Stimulated activated CD4-positive, alpha-beta T cell treated with anti-CD3 and anti-CD28 coated beads, Interleukin-4, amount 100 ng/mL, for 1 hour (primary cell): ENCODE measurements at regions not wholly inside any gene's neighbourhood (a gene's known extent, or its start where the extent isn't known, plus 50 kb on each side); places are given as distances from the start of the nearest gene placed in this dataset.
A peak's percentile ranks its signal among the peaks of the same experiment; 100 is the strongest.

Source experiments
- DNase-seq: peaks from one replicate; pipeline ENCODE4 v3.0.0-alpha.2; 2020

- no peak for DNase-seq
Observed at GRCh38 chr9:27673641-27674040, 100.4 kb upstream of the C9orf72 start.

DNA sequence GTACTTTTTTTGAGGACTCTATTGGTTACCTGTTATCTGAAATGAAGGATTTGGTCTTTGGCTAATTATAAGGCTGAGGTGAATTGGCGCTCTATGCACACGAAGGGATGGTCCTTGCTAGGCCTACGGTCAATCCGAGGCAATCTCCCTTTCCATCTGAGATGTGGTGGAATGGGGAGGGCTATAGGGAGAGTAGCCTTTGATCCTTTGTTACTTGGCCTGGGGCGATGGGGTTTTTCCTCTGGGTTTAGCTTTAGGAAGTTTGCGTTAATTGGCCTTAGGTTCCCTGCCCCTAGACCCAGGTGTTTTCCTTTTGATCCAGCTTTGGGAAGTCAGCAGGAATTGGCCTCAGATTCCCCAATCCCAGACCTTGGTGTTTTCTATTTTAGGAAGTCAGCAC lies 102.1 kb upstream of the C9orf72 start:
- DNase-seq, result no peak

DNA sequence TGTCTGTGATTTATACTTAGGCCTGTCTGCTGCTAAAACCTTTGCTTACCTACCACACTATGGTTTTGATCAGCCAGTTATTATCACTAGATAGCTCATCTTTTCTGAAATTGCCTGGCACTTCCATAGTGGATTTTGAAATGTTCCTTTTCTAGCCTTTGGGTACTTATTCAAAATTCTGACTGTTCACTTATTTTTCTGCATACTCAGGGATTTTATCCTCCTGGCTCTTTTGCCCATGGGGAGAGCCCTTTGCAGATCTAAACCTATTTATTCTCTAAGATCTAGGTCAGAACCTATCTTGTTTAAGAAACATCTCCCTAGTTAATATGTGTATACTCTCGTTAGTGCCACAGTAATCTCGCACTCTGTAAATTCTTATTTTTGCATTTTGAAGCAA lies 103.5 kb upstream of the C9orf72 start:
- DNase-seq, result no peak

DNA sequence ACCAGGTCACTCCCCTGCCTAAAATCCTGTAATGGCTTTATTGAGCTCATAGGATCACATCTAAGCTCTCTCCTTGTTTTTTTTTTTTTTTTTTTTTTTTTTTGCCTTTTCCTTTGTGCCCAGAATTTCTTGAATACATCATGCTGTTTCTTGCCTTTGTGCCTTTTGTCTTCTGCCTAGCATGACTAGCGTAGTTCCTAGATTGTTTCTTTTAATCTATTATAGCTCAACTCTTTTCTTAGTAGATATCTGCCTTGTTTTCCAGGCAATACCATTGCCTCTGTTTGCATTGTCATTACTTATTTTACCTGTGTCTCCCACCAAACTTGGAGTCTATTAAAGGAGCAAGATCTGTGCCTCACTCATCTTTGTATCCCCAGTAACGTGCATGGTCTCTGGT lies 106.1 kb upstream of the C9orf72 start:
- no peak for DNase-seq

GRCh38 chr9:27683181-27683580 lies 109.9 kb upstream of the C9orf72 start:
- no peak for DNase-seq

DNA sequence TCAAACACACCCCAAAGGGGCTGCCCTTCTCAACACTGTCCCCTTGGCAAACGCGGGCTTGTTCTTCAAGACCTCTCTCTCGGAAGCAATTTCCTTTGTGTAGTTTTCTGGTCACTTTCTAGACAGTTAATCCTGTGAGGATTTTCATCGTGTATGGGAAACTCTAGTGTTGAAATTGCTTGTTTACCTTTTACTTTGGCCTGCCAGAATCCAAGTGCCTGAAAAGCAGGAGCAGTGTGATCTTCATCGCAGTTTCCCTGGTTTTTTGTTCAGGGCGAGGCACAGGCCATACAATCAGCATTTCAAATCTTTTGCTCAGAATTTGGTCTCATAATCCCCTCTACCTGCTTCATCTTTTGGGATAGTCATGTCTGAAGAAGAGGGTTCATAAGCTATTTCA lies 115.7 kb upstream of the C9orf72 start:
- no peak for DNase-seq

GRCh38 chr9:27690816-27691215 lies 117.5 kb upstream of the C9orf72 start:
- peak; percentile 4 for DNase-seq

DNA sequence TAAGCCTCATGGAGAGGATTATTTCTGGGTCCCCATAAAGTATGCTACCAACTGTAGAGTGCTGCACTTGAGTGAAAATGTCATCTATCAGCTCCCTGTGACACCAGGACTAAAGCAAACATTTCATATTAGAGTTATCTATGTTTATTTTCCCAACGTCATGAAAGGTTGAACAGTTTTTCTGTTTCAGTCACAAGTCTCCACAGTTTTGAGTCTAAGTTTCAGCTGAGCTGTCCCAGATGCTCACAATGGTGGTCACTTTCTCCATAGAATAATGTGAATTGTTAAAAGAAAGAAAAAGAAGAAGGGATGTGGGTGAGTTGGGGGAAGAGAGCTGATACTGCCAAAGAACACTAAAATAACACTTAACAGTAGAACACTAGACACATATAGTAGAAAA lies 126.3 kb upstream of the C9orf72 start:
- no peak for DNase-seq

- no peak for DNase-seq
Observed at GRCh38 chr9:27701016-27701415, 127.7 kb upstream of the C9orf72 start.

GRCh38 chr9:27701587-27701986 lies 128.3 kb upstream of the C9orf72 start:
- DNase-seq, result no peak

DNA sequence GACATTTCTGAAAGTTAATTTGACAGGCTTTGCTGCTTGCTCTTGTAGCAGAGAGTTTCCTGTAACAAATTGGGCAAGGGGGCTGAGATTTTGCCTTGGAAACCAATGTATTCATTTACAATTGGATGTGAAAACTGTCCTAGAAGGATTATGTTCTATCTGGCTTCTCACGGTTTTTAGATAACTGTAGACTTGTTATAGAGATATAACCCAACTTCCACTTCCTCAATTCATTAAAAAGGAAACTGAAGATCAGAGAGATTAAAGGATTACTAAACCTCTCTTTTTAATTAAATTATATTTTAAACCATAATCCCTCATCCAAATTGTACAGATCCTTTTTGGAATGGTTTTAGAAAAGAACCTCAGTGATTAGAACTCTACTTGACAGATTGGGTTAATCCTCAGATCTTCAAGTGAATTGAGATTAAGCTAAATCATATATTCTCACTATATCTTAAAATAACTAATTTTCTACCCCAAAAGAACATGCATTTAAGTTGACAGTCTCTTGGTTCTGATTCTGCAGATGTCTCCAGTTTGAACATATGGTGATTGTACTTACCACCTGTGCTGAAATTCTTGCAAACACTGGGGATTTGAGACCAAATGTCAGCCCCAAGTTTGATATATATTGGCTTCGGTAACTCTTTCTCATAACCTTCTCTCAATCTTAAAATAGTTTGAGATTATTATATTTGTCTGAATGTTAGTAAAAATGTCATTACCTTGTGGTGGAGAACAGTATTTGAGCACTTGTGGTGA lies 130.1 kb upstream of the C9orf72 start:
- no peak for DNase-seq

DNA sequence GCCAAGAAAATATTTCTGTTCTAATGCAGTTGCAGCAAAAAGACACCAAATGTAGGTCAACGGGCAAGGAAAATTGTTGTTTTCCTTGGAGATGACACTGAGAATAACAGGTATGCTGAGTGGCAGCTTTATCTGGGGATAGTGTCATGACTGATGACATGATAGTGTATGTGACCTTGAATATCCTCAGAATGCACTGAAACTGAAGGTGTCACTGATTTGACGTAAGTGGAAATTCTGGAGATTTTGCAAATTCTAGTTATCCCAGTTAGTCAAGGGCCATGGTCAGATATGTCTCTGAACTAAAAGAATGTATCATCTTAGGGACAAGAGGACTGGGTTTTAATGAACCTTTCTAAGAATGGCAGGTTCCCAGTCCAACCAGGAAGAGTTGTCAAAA lies 138.0 kb upstream of the C9orf72 start:
- DNase-seq, result no peak

GRCh38 chr9:27712806-27713205 lies 139.5 kb upstream of the C9orf72 start:
- no peak for DNase-seq

DNA sequence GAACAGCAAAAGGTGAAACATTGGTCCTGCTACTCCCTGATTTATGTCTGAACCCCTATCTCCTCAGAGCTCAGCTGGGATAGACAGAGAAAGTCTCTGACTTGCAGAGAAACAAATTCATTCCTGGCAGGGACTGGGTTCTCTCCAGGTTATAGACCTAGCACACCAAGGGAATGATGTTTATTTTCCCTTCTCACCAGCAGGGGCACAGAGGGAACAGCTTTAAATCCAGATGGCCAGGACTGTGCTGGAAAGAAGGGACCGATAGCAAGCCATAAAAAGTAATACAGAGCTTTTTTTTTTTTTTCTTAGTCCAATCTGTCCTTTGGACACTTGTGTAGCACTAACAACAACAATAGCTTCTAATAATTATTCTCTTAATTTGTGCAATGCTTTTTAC lies 141.1 kb upstream of the C9orf72 start:
- no peak for DNase-seq

GRCh38 chr9:27715651-27716050 lies 142.4 kb upstream of the C9orf72 start:
- no peak for DNase-seq

DNA sequence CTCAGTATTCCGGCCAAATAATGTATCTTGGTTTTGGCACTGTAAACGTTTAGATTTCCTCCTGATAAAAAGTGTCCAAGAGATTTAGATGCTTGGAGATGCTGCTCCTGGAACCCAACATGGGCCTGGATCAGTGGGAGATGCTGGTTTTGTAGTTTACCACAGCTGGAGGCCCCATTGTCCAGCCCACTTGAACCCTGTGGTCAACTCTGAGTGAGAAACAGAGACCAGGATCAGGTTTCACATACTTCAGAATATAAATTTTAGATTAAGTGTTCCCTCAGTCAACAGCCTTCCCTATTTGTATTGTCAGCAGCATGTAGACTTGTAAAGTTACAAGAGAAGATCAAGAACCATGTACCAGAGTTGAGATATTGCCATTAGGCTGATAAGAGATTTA lies 144.7 kb upstream of the C9orf72 start:
- no peak for DNase-seq

- DNase-seq, result no peak
Observed at GRCh38 chr9:27719711-27720110, 146.4 kb upstream of the C9orf72 start.

GRCh38 chr9:27722866-27723265 lies 149.6 kb upstream of the C9orf72 start:
- DNase-seq, result no peak

GRCh38 chr9:27726244-27727081 lies 153.2 kb upstream of the C9orf72 start:
- peak; percentile 45 for DNase-seq

GRCh38 chr9:27732494-27732893 lies 159.2 kb upstream of the C9orf72 start:
- no peak for DNase-seq

DNA sequence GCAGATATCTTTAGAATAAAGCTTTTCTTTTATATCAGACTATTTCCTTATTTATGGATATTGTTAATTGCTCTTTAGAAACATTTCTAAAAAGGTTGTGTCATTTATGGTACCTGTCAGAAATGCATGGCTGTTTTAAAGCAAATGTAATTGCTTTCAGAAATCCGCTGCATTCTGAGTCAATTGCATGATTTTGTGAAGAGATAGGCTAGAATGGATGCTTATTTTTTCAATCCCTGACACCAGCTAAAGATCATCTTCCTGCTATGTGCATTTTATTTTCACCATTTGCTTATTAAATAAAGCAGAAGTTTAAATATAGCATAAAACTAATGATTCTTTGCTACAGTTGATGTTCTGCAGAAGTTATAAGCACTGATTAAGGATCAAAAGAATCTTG lies 170.2 kb upstream of the C9orf72 start:
- no peak for DNase-seq

- no peak for DNase-seq
Observed at GRCh38 chr9:27747450-27747849, 174.2 kb upstream of the C9orf72 start.

DNA sequence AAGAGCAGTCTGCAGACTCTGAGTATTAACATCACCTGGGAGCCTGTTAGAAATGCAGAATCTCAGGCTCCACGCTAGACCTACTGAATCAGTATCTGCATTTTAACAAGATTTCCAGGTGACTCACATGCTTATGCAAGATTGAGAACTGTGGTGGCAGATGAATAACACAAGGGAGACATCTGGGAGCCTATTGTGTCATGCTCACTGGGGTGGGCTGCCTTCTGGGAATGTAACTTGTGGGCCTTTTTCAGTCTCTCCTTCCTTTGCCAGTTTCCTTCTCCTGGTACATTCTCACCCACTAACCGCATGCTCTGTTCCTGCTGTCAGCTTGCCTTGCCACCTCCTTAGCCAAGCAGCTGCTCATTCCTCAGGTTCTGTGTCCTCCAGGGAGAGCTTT lies 176.6 kb upstream of the C9orf72 start:
- DNase-seq, result no peak

- DNase-seq, result no peak
Observed at GRCh38 chr9:27750566-27750965, 177.3 kb upstream of the C9orf72 start.

DNA sequence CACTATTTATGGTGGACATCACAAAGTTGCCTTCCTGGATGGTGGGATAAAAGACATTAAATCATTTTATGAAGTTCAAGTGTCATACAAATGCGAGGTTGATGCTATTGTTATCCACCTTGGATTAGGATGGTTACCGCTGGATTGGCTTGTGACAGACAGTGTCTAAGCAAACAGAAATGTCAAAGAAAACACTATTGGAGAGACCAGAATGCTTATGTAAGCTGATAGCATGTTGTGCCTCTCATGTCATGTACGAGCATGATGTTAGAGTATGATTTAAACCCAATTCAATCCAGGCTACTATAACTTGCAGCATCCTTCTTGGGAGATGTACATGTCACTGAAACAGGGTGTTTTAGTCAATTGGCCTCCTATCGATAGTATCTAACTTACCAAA lies 178.8 kb upstream of the C9orf72 start:
- no peak for DNase-seq
